VCaP (cell line): ENCODE measurements at regions not wholly inside any gene's neighbourhood (a gene's known extent, or its start where the extent isn't known, plus 50 kb on each side); places are given as distances from the start of the nearest gene placed in this dataset.

Experiments
- H3K27ac ChIP-seq: fragments of 450-650 bp; 2 replicates; pipeline ENCODE4 v1.5.1; 2017
- CTCF ChIP-seq: fragments of 450-650 bp; conservative IDR thresholded peaks from 2 replicates; pipeline ENCODE4 v1.5.1; 2017; ENCODE audit warnings: mild to moderate bottlenecking, moderate library complexity

DNA sequence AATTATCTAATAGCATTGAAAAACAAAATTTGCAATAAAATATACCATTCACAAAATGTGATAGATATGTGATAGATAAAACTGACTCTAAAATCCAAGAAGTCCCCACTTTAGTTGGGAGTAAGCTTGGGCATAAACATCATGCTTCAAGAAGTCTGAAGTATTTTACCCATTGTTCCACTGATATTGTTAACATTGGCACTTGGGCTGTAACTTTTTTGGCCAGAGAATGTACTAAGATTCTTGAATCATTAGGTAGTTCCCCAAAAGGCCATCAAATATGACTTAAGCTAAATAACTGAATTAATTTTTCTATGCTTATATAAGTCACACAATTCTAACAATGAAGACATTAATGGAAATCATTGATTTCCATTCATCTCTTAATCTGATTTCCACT is 413.6 kb downstream of the CDH2 start:
- no peak overlapping the region for H3K27ac ChIP-seq
- no peak for TF ChIP-seq CTCF

GRCh38 chr18:27762054-27762453 is 414.9 kb downstream of the CDH2 start:
- TF ChIP-seq CTCF: no peak

DNA sequence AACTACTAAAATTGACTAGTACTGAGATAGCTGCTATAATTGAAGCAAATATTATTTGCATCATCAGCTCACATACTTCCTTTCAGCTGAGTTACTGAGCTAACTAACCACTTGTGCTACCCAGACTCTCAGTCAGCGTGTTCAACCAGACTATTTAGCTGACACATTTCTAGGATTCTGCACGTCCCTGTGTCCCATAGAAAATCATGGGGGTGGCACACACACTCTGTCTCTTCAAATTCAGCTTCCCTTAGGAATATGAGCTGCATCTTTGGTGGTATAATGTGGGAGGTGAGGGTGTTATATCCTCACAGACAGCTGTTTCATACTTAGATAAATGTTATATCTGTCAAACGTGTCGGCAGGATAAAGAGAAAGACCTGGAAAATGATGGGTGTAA is 424.0 kb downstream of the CDH2 start:
- no peak for TF ChIP-seq CTCF
- no peak overlapping the region for H3K27ac ChIP-seq

More at GRCh38 chr18:27762054-27762453, 414.9 kb downstream of the CDH2 start:
- no peak overlapping the region for H3K27ac ChIP-seq

- TF ChIP-seq CTCF: no peak
Observed at GRCh38 chr18:27750923-27751322, 426.0 kb downstream of the CDH2 start.

DNA sequence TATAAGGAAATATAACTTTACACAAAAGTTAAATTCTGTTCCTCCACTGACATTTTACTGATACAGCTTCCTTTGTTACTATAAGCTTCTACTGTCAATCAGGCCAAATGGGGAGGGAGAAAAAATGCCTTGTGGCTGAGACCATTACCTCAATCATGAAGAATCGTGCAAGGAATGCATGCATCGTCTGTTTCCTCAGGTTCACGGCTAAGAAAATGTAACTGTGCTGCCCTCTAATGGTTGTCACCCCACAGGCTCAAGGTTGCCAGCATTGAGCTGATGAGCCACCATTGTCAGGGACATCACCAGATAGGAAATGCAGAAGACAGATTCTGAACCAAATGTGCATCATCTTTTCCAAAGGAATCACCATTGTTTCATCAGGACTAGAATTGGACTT is 426.9 kb downstream of the CDH2 start:
- no peak; the same call in 1 of the 2 replicates for TF ChIP-seq CTCF
- no peak overlapping the region for H3K27ac ChIP-seq

More at GRCh38 chr18:27750923-27751322, 426.0 kb downstream of the CDH2 start:
- no peak overlapping the region for H3K27ac ChIP-seq

GRCh38 chr18:27749194-27749593 is 427.7 kb downstream of the CDH2 start:
- TF ChIP-seq CTCF: no peak
- H3K27ac ChIP-seq: no peak overlapping the region

GRCh38 chr18:27746241-27746640 is 430.7 kb downstream of the CDH2 start:
- no peak overlapping the region for H3K27ac ChIP-seq
- no peak for TF ChIP-seq CTCF

DNA sequence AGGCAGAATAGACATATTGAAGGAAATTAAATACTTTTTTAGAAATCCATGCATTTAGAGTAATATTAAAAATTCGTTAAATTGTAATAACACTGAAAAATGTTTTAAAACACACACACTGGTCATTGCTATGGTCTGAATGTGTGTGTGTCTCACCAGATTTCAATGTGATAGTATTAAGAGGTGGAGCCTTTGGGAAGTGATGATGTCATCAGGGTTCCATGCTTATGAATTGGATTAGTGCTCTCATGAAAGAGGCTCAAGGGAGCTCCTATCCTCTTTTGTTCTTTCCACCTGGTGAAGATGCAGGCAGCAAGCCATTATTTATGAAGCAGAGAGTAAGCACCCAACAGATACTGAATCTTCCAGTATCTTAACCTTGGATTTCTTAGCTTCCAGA is 441.8 kb downstream of the CDH2 start:
- no peak for TF ChIP-seq CTCF

More for the DNA sequence above, 441.8 kb downstream of the CDH2 start:
- no peak overlapping the region for H3K27ac ChIP-seq
